ENCODE measurements at regions not wholly inside any gene's neighbourhood (a gene's known extent, or its start where the extent isn't known, plus 50 kb on each side); places are given as distances from the start of the nearest gene placed in this dataset.

GRCh38 chr3:118204052-118204656 is 830.5 kb downstream of the IGSF11 start:
- no peak overlapping the region for H3K4me2 ChIP-seq (ENCODE audit: low read length)
- no peak overlapping the region for H3K18ac ChIP-seq (ENCODE audit: low read length)
- DNase-seq, result no peak
- H2BK5ac ChIP-seq (ENCODE audit: low read length), result no peak overlapping the region
- H2BK120ac ChIP-seq (ENCODE audit: low read depth, low read length), result no peak overlapping the region
- no peak overlapping the region for H2BK15ac ChIP-seq (replicated peaks; ENCODE audit: low read depth)
- no peak overlapping the region for H3K4me3 ChIP-seq (ENCODE audit: low read length)
- WGBS (ENCODE audit: extremely low coverage, insufficient coverage, low lambda C conversion rate), result no CpG with 5 or more reads among the region's 5 CpGs
- no peak overlapping the region for H3K56ac ChIP-seq (ENCODE audit: low read length)
- no peak overlapping the region for H4K5ac ChIP-seq (ENCODE audit: low read length)
- H4K8ac ChIP-seq (ENCODE audit: low read depth, low read length), result no peak overlapping the region
- no peaks in the 10 kb centered on the region for H3K79me1 ChIP-seq (ENCODE audit: low read length)
- no peaks in the 10 kb centered on the region for H3K79me2 ChIP-seq (ENCODE audit: control insufficient read depth, insufficient read depth, low read length)
- no peaks in the 10 kb centered on the region for H3K36me3 ChIP-seq (ENCODE audit: control insufficient read depth, insufficient read depth, low read length)
- no peaks in the 10 kb centered on the region for H3K4me1 ChIP-seq (ENCODE audit: control insufficient read depth, low read depth, low read length)
- H2AK5ac ChIP-seq (ENCODE audit: low read length), result no peak overlapping the region
- no peak overlapping the region for H3K23ac ChIP-seq (ENCODE audit: low read length)
- no peak overlapping the region for H3K27ac ChIP-seq (ENCODE audit: low read depth, low read length)
- no peak overlapping the region for H3K9ac ChIP-seq (ENCODE audit: low read length)
- H3K4ac ChIP-seq (ENCODE audit: low read depth, low read length), result no peak overlapping the region
- no peaks in the 10 kb centered on the region for H3K27me3 ChIP-seq (ENCODE audit: insufficient read depth, low read length, poor library complexity)

GRCh38 chr3:118207271-118207670 is 827.4 kb downstream of the IGSF11 start:
- Histone ChIP-seq H3K18ac (ENCODE audit: low read length) (no peak overlapping the region), H3K27ac (ENCODE audit: low read depth, low read length) (no peak overlapping the region), H3K56ac (ENCODE audit: low read length) (no peak overlapping the region), H3K79me2 (ENCODE audit: control insufficient read depth, insufficient read depth, low read length) (no peaks in the 10 kb centered on the region), H4K5ac (ENCODE audit: low read length) (no peak overlapping the region), H3K79me1 (ENCODE audit: low read length) (no peaks in the 10 kb centered on the region), H3K4me2 (ENCODE audit: low read length) (no peak overlapping the region), H3K27me3 (ENCODE audit: insufficient read depth, low read length, poor library complexity) (no peaks in the 10 kb centered on the region), H3K4me1 (ENCODE audit: control insufficient read depth, low read depth, low read length) (no peaks in the 10 kb centered on the region), H3K36me3 (ENCODE audit: control insufficient read depth, insufficient read depth, low read length) (no peaks in the 10 kb centered on the region), H3K4ac (ENCODE audit: low read depth, low read length) (no peak overlapping the region), H4K8ac (ENCODE audit: low read depth, low read length) (no peak overlapping the region), H2BK15ac (replicated peaks; ENCODE audit: low read depth) (no peak overlapping the region), H3K23ac (ENCODE audit: low read length) (no peak overlapping the region), H2AK5ac (ENCODE audit: low read length) (no peak overlapping the region), H2BK120ac (ENCODE audit: low read depth, low read length) (no peak overlapping the region), H3K4me3 (ENCODE audit: low read length) (no peak overlapping the region), H3K9ac (ENCODE audit: low read length) (no peak overlapping the region), H2BK5ac (ENCODE audit: low read length) (no peak overlapping the region)
- WGBS (ENCODE audit: extremely low coverage, insufficient coverage, low lambda C conversion rate), result no CpG with 5 or more reads among the region's 3 CpGs
- no peak for DNase-seq

GRCh38 chr3:118208642-118209041 is 826.0 kb downstream of the IGSF11 start:
- H3K23ac ChIP-seq (ENCODE audit: low read length), result no peak overlapping the region
- no peak overlapping the region for H2BK15ac ChIP-seq (replicated peaks; ENCODE audit: low read depth)
- no peaks in the 10 kb centered on the region for H3K36me3 ChIP-seq (ENCODE audit: control insufficient read depth, insufficient read depth, low read length)
- H2BK5ac ChIP-seq (ENCODE audit: low read length), result no peak overlapping the region
- no peak overlapping the region for H2AK5ac ChIP-seq (ENCODE audit: low read length)
- H3K4me3 ChIP-seq (ENCODE audit: low read length), result no peak overlapping the region
- H3K79me2 ChIP-seq (ENCODE audit: control insufficient read depth, insufficient read depth, low read length), result no peaks in the 10 kb centered on the region
- WGBS (ENCODE audit: extremely low coverage, insufficient coverage, low lambda C conversion rate), result no CpG with 5 or more reads among the region's 2 CpGs
- no peak overlapping the region for H3K4me2 ChIP-seq (ENCODE audit: low read length)
- no peaks in the 10 kb centered on the region for H3K79me1 ChIP-seq (ENCODE audit: low read length)
- H3K56ac ChIP-seq (ENCODE audit: low read length), result no peak overlapping the region
- no peak overlapping the region for H3K18ac ChIP-seq (ENCODE audit: low read length)
- no peaks in the 10 kb centered on the region for H3K27me3 ChIP-seq (ENCODE audit: insufficient read depth, low read length, poor library complexity)
- no peak overlapping the region for H4K5ac ChIP-seq (ENCODE audit: low read length)
- H3K27ac ChIP-seq (ENCODE audit: low read depth, low read length), result no peak overlapping the region
- no peak overlapping the region for H3K9ac ChIP-seq (ENCODE audit: low read length)
- no peaks in the 10 kb centered on the region for H3K4me1 ChIP-seq (ENCODE audit: control insufficient read depth, low read depth, low read length)
- no peak for DNase-seq
- no peak overlapping the region for H4K8ac ChIP-seq (ENCODE audit: low read depth, low read length)
- no peak overlapping the region for H3K4ac ChIP-seq (ENCODE audit: low read depth, low read length)
- H2BK120ac ChIP-seq (ENCODE audit: low read depth, low read length), result no peak overlapping the region

GRCh38 chr3:118213892-118214291 is 820.8 kb downstream of the IGSF11 start:
- Histone ChIP-seq H3K56ac (ENCODE audit: low read length) (no peak overlapping the region), H2BK120ac (ENCODE audit: low read depth, low read length) (no peak overlapping the region), H3K27me3 (ENCODE audit: insufficient read depth, low read length, poor library complexity) (no peaks in the 10 kb centered on the region), H3K79me1 (ENCODE audit: low read length) (no peaks in the 10 kb centered on the region), H3K18ac (ENCODE audit: low read length) (no peak overlapping the region), H3K27ac (ENCODE audit: low read depth, low read length) (no peak overlapping the region), H4K5ac (ENCODE audit: low read length) (no peak overlapping the region), H2BK5ac (ENCODE audit: low read length) (no peak overlapping the region), H3K23ac (ENCODE audit: low read length) (no peak overlapping the region), H3K4ac (ENCODE audit: low read depth, low read length) (no peak overlapping the region), H3K9ac (ENCODE audit: low read length) (no peak overlapping the region), H3K79me2 (ENCODE audit: control insufficient read depth, insufficient read depth, low read length) (no peaks in the 10 kb centered on the region), H4K8ac (ENCODE audit: low read depth, low read length) (no peak overlapping the region), H3K4me1 (ENCODE audit: control insufficient read depth, low read depth, low read length) (no peaks in the 10 kb centered on the region), H2AK5ac (ENCODE audit: low read length) (no peak overlapping the region), H2BK15ac (replicated peaks; ENCODE audit: low read depth) (no peak overlapping the region), H3K4me2 (ENCODE audit: low read length) (no peak overlapping the region), H3K4me3 (ENCODE audit: low read length) (no peak overlapping the region), H3K36me3 (ENCODE audit: control insufficient read depth, insufficient read depth, low read length) (no peaks in the 10 kb centered on the region)
- no peak for DNase-seq

GRCh38 chr3:118226206-118226605 is 808.4 kb downstream of the IGSF11 start:
- no peak overlapping the region for H3K23ac ChIP-seq (ENCODE audit: low read length)
- H2AK5ac ChIP-seq (ENCODE audit: low read length), result no peak overlapping the region
- H3K18ac ChIP-seq (ENCODE audit: low read length), result no peak overlapping the region
- no peaks in the 10 kb centered on the region for H3K79me2 ChIP-seq (ENCODE audit: control insufficient read depth, insufficient read depth, low read length)
- H3K4me1 ChIP-seq (ENCODE audit: control insufficient read depth, low read depth, low read length), result no peaks in the 10 kb centered on the region
- no peak overlapping the region for H4K8ac ChIP-seq (ENCODE audit: low read depth, low read length)
- H3K4me2 ChIP-seq (ENCODE audit: low read length), result no peak overlapping the region
- no peaks in the 10 kb centered on the region for H3K79me1 ChIP-seq (ENCODE audit: low read length)
- H2BK15ac ChIP-seq (replicated peaks; ENCODE audit: low read depth), result no peak overlapping the region
- H3K27ac ChIP-seq (ENCODE audit: low read depth, low read length), result no peak overlapping the region
- no peak for DNase-seq
- no peak overlapping the region for H4K5ac ChIP-seq (ENCODE audit: low read length)
- no peak overlapping the region for H3K4ac ChIP-seq (ENCODE audit: low read depth, low read length)
- no peak overlapping the region for H3K4me3 ChIP-seq (ENCODE audit: low read length)
- H2BK5ac ChIP-seq (ENCODE audit: low read length), result no peak overlapping the region
- H3K36me3 ChIP-seq (ENCODE audit: control insufficient read depth, insufficient read depth, low read length), result no peaks in the 10 kb centered on the region
- H2BK120ac ChIP-seq (ENCODE audit: low read depth, low read length), result no peak overlapping the region
- H3K9ac ChIP-seq (ENCODE audit: low read length), result no peak overlapping the region
- no CpG with 5 or more reads among the region's 3 CpGs for WGBS (ENCODE audit: extremely low coverage, insufficient coverage, low lambda C conversion rate)
- H3K27me3 ChIP-seq (ENCODE audit: insufficient read depth, low read length, poor library complexity), result no peaks in the 10 kb centered on the region
- no peak overlapping the region for H3K56ac ChIP-seq (ENCODE audit: low read length)

- Histone ChIP-seq H3K56ac (ENCODE audit: low read length) (no peak overlapping the region), H3K4me3 (ENCODE audit: low read length) (no peak overlapping the region), H3K4me2 (ENCODE audit: low read length) (no peak overlapping the region), H3K9ac (ENCODE audit: low read length) (no peak overlapping the region), H3K18ac (ENCODE audit: low read length) (no peak overlapping the region), H4K8ac (ENCODE audit: low read depth, low read length) (no peak overlapping the region), H2BK15ac (replicated peaks; ENCODE audit: low read depth) (no peak overlapping the region), H3K79me2 (ENCODE audit: control insufficient read depth, insufficient read depth, low read length) (no peaks in the 10 kb centered on the region), H3K36me3 (ENCODE audit: control insufficient read depth, insufficient read depth, low read length) (no peaks in the 10 kb centered on the region), H3K23ac (ENCODE audit: low read length) (no peak overlapping the region), H2BK120ac (ENCODE audit: low read depth, low read length) (no peak overlapping the region), H3K4me1 (ENCODE audit: control insufficient read depth, low read depth, low read length) (no peaks in the 10 kb centered on the region), H4K5ac (ENCODE audit: low read length) (no peak overlapping the region), H3K79me1 (ENCODE audit: low read length) (no peaks in the 10 kb centered on the region), H3K27ac (ENCODE audit: low read depth, low read length) (no peak overlapping the region), H2AK5ac (ENCODE audit: low read length) (no peak overlapping the region), H3K27me3 (ENCODE audit: insufficient read depth, low read length, poor library complexity) (no peaks in the 10 kb centered on the region), H2BK5ac (ENCODE audit: low read length) (no peak overlapping the region), H3K4ac (ENCODE audit: low read depth, low read length) (no peak overlapping the region)
- DNase-seq, result no peak
- no CpG with 5 or more reads among the region's 2 CpGs for WGBS (ENCODE audit: extremely low coverage, insufficient coverage, low lambda C conversion rate)
These were observed 807.5 kb downstream of the IGSF11 start for GRCh38 chr3:118227191-118227590.

Measured in mesendoderm (in vitro differentiated cells).